ENCODE measurements at regions not wholly inside any gene's neighbourhood (a gene's known extent, or its start where the extent isn't known, plus 50 kb on each side); places are given as distances from the start of the nearest gene placed in this dataset.

DNA sequence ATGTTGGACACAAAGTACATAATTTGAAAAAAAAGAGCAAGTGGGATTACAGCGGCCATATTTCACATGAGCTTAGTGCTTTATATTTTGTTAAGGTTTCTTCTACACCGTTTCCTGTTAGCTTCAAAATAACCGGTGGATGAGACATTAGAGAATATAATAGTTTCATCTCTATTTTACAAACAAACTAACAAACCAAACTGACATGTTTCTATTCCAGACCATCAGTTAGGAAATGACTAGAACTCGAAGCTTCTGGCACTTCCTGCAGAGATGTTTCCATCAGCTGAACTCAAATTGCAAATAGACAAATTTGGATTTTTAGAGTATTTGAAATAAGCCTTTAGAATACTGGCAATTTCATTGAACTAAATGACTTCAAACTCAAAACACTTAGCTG lies 86.5 kb downstream of the MTRR start:
- Mint-ChIP-seq H3K27me3 (peaks cover 5% of the 10 kb centered on the region), H3K27ac (no peak overlapping the region), H3K4me3 (no peak overlapping the region), H3K36me3 (ENCODE audit: low read depth) (no peaks in the 10 kb centered on the region), H3K4me1 (no peaks in the 10 kb centered on the region), H3K9me3 (peaks cover 4% of the 10 kb centered on the region)
- DNase-seq: no peak
- no peak for ATAC-seq

- H3K36me3 Mint-ChIP-seq (ENCODE audit: low read depth): no peaks in the 10 kb centered on the region
- H3K4me3 Mint-ChIP-seq: no peak overlapping the region
- H3K27me3 Mint-ChIP-seq: peaks cover 3% of the 10 kb centered on the region
- no peaks in the 10 kb centered on the region for H3K9me3 Mint-ChIP-seq
- H3K4me1 Mint-ChIP-seq: no peaks in the 10 kb centered on the region
- no peak for DNase-seq
- no peak for ATAC-seq
- no peak overlapping the region for H3K27ac Mint-ChIP-seq
Observed at GRCh38 chr5:7957329-7957728, 88.4 kb downstream of the MTRR start.

- DNase-seq (no peak), ATAC-seq (no peak)
- no peaks in the 10 kb centered on the region for H3K4me1 Mint-ChIP-seq
- H3K36me3 Mint-ChIP-seq (ENCODE audit: low read depth): no peaks in the 10 kb centered on the region
- H3K9me3 Mint-ChIP-seq: no peaks in the 10 kb centered on the region
- H3K27ac Mint-ChIP-seq: no peak overlapping the region
- H3K27me3 Mint-ChIP-seq: peaks cover 3% of the 10 kb centered on the region
- H3K4me3 Mint-ChIP-seq: no peak overlapping the region
Observed at GRCh38 chr5:7960142-7960541, 91.2 kb downstream of the MTRR start.

GRCh38 chr5:7961540-7961939 lies 92.6 kb downstream of the MTRR start:
- ATAC-seq: no peak
- Mint-ChIP-seq H3K27me3 (peaks cover 3% of the 10 kb centered on the region), H3K9me3 (no peaks in the 10 kb centered on the region)

DNA sequence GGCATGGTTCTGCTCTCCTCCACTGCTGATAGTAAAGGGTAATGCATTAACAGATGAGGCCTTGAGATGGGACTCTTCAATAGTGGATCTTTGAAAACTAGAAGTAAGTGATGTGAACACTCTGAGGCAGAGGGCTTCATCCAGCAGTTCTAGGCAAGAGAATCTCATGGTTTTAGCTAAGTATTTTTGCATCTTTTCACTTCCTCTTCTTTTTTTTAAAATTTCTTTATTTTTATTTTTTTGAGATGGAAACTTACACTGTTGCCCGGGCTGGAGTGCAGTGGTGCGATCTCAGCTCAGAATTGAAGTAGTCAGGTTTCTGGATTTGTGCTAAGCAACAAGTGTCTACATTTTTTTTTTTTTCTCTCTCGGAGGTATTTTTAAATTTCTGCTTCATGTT lies 101.9 kb downstream of the MTRR start:
- Mint-ChIP-seq H3K27me3 (no peaks in the 10 kb centered on the region), H3K36me3 (ENCODE audit: low read depth) (no peaks in the 10 kb centered on the region), H3K27ac (no peak overlapping the region), H3K4me1 (no peaks in the 10 kb centered on the region), H3K9me3 (no peaks in the 10 kb centered on the region), H3K4me3 (no peak overlapping the region)
- DNase-seq: no peak
- no peak for ATAC-seq

More at GRCh38 chr5:7961540-7961939, 92.6 kb downstream of the MTRR start:
- no peak for DNase-seq
- Mint-ChIP-seq H3K27ac (no peak overlapping the region), H3K4me3 (no peak overlapping the region), H3K36me3 (ENCODE audit: low read depth) (no peaks in the 10 kb centered on the region), H3K4me1 (no peaks in the 10 kb centered on the region)

GRCh38 chr5:7976411-7977190 lies 107.7 kb downstream of the MTRR start:
- Mint-ChIP-seq H3K27me3 (no peaks in the 10 kb centered on the region), H3K4me1 (no peaks in the 10 kb centered on the region), H3K36me3 (ENCODE audit: low read depth) (no peaks in the 10 kb centered on the region), H3K9me3 (no peaks in the 10 kb centered on the region), H3K27ac (no peak overlapping the region), H3K4me3 (no peak overlapping the region)
- DNase-seq (no peak), ATAC-seq (no peak)

DNA sequence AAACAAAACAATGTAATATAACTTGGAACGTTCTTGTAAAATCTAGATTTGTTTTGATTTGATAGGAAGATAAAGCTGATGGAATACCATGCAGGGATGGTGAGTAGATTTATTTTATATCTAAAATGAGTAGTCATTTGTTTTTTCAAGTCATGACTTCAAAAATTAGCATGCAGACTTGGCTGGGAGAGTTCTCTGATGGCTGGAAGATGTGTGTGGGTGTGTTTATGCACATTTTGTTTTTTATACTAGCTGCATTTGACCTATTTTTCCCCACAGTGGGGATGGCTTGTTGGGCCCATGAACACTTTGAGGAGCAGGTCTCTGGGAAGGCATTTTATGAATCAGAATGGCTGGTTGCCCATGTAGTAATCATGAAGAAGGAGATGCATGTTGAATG lies 109.2 kb downstream of the MTRR start:
- no peak overlapping the region for H3K4me3 Mint-ChIP-seq
- H3K27me3 Mint-ChIP-seq: no peaks in the 10 kb centered on the region
- no peak overlapping the region for H3K27ac Mint-ChIP-seq
- H3K4me1 Mint-ChIP-seq: no peaks in the 10 kb centered on the region
- H3K9me3 Mint-ChIP-seq: no peaks in the 10 kb centered on the region
- no peak for ATAC-seq
- no peak for DNase-seq
- no peaks in the 10 kb centered on the region for H3K36me3 Mint-ChIP-seq (ENCODE audit: low read depth)

DNA sequence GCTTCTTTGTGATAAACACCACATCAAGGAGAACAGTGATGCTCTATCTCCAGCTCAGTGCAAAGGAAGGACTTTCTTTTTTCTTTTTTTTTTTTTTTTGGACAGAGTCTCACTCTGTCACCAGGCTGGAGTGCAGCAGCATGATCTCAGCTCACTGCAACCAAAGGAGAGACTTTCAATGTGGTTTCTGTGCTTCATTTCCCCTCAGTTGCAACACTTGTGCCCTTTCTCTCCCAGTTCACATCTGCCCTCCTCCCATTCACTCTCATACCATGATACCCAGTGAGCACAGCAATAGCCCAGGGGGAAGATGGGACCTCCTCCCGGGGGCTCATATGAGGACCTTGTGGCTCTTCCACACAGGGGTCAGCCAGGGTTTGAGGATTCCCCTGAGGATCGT lies 110.0 kb downstream of the MTRR start:
- H3K4me1 Mint-ChIP-seq: no peaks in the 10 kb centered on the region
- no peaks in the 10 kb centered on the region for H3K27me3 Mint-ChIP-seq
- DNase-seq (no peak), ATAC-seq (no peak)
- H3K9me3 Mint-ChIP-seq: no peaks in the 10 kb centered on the region
- H3K4me3 Mint-ChIP-seq: no peak overlapping the region
- no peak overlapping the region for H3K27ac Mint-ChIP-seq
- no peaks in the 10 kb centered on the region for H3K36me3 Mint-ChIP-seq (ENCODE audit: low read depth)

- no peak for ATAC-seq
- no peak overlapping the region for H3K27ac Mint-ChIP-seq
- no peaks in the 10 kb centered on the region for H3K4me1 Mint-ChIP-seq
- H3K27me3 Mint-ChIP-seq: no peaks in the 10 kb centered on the region
- H3K9me3 Mint-ChIP-seq: no peaks in the 10 kb centered on the region
- H3K36me3 Mint-ChIP-seq (ENCODE audit: low read depth): no peaks in the 10 kb centered on the region
- H3K4me3 Mint-ChIP-seq: no peak overlapping the region
- DNase-seq: no peak
Observed at GRCh38 chr5:7980881-7981280, 111.9 kb downstream of the MTRR start.

DNA sequence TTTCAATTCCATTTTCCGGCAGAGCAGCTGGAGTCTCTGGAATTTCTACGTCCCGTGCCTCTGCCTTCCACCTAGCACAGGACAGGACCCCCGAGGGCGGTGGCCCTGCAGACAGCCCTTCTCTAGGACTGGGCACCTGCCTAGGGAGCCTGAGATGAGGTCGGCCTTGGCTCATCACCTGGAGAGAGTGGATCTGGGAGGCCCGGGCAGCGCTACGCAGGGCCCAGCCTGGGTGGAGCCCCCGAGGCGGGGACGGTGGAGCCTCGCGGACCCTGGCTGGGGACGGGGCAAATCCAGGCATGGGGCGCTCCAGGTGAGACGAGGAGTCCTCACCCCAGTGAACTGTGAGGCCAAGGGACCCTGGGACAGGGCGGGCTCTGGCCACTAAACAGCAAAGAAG lies 114.5 kb downstream of the MTRR start:
- no peak overlapping the region for H3K4me3 Mint-ChIP-seq
- H3K27me3 Mint-ChIP-seq: no peaks in the 10 kb centered on the region
- ATAC-seq (no peak), DNase-seq (no peak)
- no peak overlapping the region for H3K27ac Mint-ChIP-seq
- no peaks in the 10 kb centered on the region for H3K36me3 Mint-ChIP-seq (ENCODE audit: low read depth)
- H3K4me1 Mint-ChIP-seq: no peaks in the 10 kb centered on the region
- H3K9me3 Mint-ChIP-seq: no peaks in the 10 kb centered on the region

- no peak overlapping the region for H3K27ac Mint-ChIP-seq
- H3K4me3 Mint-ChIP-seq: no peak overlapping the region
- DNase-seq: no peak
- no peaks in the 10 kb centered on the region for H3K36me3 Mint-ChIP-seq (ENCODE audit: low read depth)
- no peaks in the 10 kb centered on the region for H3K27me3 Mint-ChIP-seq
- no peak for ATAC-seq
- H3K4me1 Mint-ChIP-seq: no peaks in the 10 kb centered on the region
- H3K9me3 Mint-ChIP-seq: no peaks in the 10 kb centered on the region
Observed at GRCh38 chr5:7991125-7991821, 122.3 kb downstream of the MTRR start.

GRCh38 chr5:7995688-7996294 lies 126.8 kb downstream of the MTRR start:
- no peaks in the 10 kb centered on the region for H3K36me3 Mint-ChIP-seq (ENCODE audit: low read depth)
- no peaks in the 10 kb centered on the region for H3K4me1 Mint-ChIP-seq

DNA sequence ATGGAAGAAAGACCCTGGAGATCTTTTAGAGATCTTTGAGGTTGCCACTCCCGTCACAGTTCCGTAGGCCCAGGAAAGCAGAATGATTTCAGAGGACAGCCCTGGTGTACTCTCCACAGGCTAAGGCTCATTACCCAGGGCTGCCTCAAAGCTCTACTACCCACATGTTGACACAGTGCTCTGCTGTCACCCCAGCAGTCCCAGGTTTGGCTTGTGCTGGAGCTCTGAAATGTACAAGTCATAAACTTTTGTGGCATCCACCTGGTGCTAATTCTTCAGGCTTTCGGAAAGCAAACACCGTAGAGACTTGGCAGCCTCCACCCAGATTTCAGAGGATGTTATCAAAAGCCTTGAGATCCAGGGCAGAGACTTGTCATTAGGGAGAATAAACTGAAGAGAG lies 136.5 kb downstream of the MTRR start:
- H3K9me3 Mint-ChIP-seq: peaks cover 15% of the 10 kb centered on the region
- H3K27ac Mint-ChIP-seq: no peak overlapping the region
- DNase-seq (no peak), ATAC-seq (no peak)
- no peaks in the 10 kb centered on the region for H3K4me1 Mint-ChIP-seq
- no peaks in the 10 kb centered on the region for H3K27me3 Mint-ChIP-seq
- H3K4me3 Mint-ChIP-seq: no peak overlapping the region
- peaks cover 2% of the 10 kb centered on the region for H3K36me3 Mint-ChIP-seq (ENCODE audit: low read depth)

More at GRCh38 chr5:7995688-7996294, 126.8 kb downstream of the MTRR start:
- no peaks in the 10 kb centered on the region for H3K9me3 Mint-ChIP-seq
- ATAC-seq (no peak), DNase-seq (no peak)
- H3K27ac Mint-ChIP-seq: no peak overlapping the region
- H3K27me3 Mint-ChIP-seq: no peaks in the 10 kb centered on the region
- H3K4me3 Mint-ChIP-seq: no peak overlapping the region

DNA sequence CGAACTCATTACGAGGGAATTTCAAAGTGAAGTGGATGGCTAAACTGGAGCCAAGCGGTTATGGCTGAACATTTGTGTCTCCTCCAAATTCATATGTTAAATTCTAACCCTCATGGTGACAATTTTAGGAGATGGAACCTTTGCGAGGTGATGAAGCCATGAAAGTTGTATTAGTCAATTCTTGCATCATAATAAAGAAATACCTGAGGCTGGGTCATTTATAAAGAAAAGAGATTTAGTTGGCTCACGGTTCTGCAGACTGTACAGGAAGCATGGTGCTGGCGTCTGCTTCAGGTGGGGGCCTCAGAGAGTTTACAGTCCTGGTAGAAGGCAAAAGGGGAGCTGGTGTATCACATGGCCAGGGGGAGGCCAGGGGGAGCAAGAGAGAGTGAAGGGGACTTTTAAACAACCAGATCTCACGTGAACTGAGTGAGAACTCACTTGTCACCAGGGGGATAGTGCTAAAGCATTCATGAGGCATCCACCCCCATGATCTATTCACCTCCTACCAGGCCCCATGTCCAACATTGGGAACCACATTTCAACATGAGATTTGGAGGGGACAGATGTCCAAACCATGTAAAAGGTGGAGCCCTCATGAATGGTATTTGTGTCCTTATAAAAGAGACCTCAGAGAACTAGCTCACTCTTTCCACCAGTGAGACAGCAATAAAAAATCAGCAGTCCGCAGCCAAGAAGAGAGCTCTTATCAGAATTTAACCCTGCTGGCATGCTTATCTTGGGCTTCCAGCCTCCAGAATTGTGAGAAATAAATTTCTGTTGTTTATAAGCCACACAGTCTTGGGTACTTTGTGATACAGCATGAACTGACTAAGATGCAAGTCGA lies 143.4 kb downstream of the MTRR start:
- H3K27me3 Mint-ChIP-seq: no peaks in the 10 kb centered on the region
- ATAC-seq (no peak), DNase-seq (no peak)
- peaks cover 5% of the 10 kb centered on the region for H3K9me3 Mint-ChIP-seq
- no peak overlapping the region for H3K27ac Mint-ChIP-seq
- H3K36me3 Mint-ChIP-seq (ENCODE audit: low read depth): peaks cover 2% of the 10 kb centered on the region
- H3K4me1 Mint-ChIP-seq: no peaks in the 10 kb centered on the region
- no peak overlapping the region for H3K4me3 Mint-ChIP-seq

Measured in activated naive CD8-positive, alpha-beta T cell treated with anti-CD3 and anti-CD28 coated beads, Interleukin-2, amount 50 U/mL, for 24 hours (primary cell).